Spleen (tissue), 7 donors: ENCODE measurements at regions not wholly inside any gene's neighbourhood (a gene's known extent, or its start where the extent isn't known, plus 50 kb on each side); places are given as distances from the start of the nearest gene placed in this dataset.

Source experiments
- CTCF ChIP-seq, 11 experiments: fragments of 200-600 bp in 7 of 11; fragments of 450-650 bp in 4 of 11; sonication (generic) in 4 of 11; IDR thresholded peaks in 8 of 11; conservative IDR thresholded peaks in 3 of 11; 1 replicate in 7 of 11; 2 replicates in 4 of 11; pipeline versions ENCODE4 v1.4.0 to v1.8.0; 2016 to 2021; ENCODE audit warnings: antibody characterized with exemption in 11 of 11, inconsistent platforms in 4 of 11, mild to moderate bottlenecking in 1 of 11
- POLR2A ChIP-seq, 3 donors: fragments of 450-650 bp; IDR thresholded peaks; one replicate each; pipeline ENCODE4 v1.5.1; 2017; ENCODE audit warnings: antibody characterized with exemption in 3 of 3, mild to moderate bottlenecking in 1 of 3
- POLR2AphosphoS5 ChIP-seq, 3 donors: sonication (generic); formaldehyde crosslinking; IDR thresholded peaks; one replicate each; pipeline ENCODE4 v1.5.1; 2017; ENCODE audit warnings: antibody characterized with exemption in 3 of 3
- donor health status: DM: no; HTN: no; CAD: no; lungs with moderate emphysema.
- donor health status: DM: no; HTN: no; CAD: no.
- donor health status: DM: no; HTN: no; CAD: no.

- TF ChIP-seq POLR2A (IDR thresholded peaks at IDR 0.05) (no peak), POLR2AphosphoS5 (IDR thresholded peaks at IDR 0.05) (no peak), CTCF (IDR thresholded peaks at IDR 0.05 in 8 of 11, conservative IDR thresholded peaks at IDR 0.05 in 3 of 11) (no peak)
Observed at GRCh38 chr1:192872010-192872409, 63.2 kb downstream of the RGS2 start.
